IPS DF 19.7 (cell line): ENCODE measurements at regions not wholly inside any gene's neighbourhood (a gene's known extent, or its start where the extent isn't known, plus 50 kb on each side); places are given as distances from the start of the nearest gene placed in this dataset.

Experiments
- DNase-seq: peaks from one replicate; pipeline ENCODE4 v3.0.0-alpha.2; 2013; ENCODE audit warnings: low read depth, low spot score

GRCh38 chrX:148363471-148364235 lies 136.8 kb upstream of the AFF2 start:
- no peak for DNase-seq

GRCh38 chrX:148365233-148365632 lies 135.2 kb upstream of the AFF2 start:
- no peak for DNase-seq

GRCh38 chrX:148371291-148371690 lies 129.1 kb upstream of the AFF2 start:
- DNase-seq = no peak

- no peak for DNase-seq
Measured at GRCh38 chrX:148372925-148373324, 127.5 kb upstream of the AFF2 start.

DNA sequence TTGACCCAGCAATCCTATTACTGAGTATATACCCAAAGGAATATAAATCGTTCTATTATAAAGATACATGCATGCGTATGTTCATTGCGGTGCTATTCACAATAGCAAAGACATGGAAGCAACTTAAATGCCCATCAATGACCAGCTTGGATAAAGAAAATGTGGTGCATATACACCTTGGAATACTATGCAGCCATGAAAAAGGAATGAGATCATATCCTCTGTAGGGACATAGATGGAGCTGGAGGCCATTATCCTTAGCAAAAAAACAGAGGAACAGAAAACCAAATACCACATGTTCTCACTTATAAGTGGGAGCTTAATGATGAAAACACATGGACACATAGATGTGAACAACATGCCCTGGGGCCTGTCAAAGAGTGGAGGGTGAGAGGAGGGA lies 124.1 kb upstream of the AFF2 start:
- no peak for DNase-seq

GRCh38 chrX:148380107-148380506 lies 120.3 kb upstream of the AFF2 start:
- DNase-seq = no peak

GRCh38 chrX:148380650-148381561 lies 119.5 kb upstream of the AFF2 start:
- no peak for DNase-seq

DNA sequence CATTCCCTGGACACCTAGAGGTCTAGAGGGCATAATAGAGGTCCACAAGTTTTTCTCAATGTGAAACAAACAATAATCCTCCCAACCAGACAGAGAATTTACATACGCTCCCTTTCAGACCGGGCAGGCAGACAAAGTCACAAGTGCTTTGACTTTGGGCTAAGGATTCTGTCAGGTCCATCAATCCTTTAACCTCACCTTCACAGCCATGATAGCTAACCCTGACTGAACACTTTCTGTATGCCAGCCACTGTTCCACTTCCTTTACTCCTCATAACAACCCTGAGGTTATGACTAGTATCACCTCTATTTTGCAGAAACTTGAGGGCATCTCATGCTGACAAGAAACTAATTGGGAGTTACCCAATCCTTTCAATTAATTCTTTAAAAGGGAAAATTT lies 118.8 kb upstream of the AFF2 start:
- DNase-seq = no peak

GRCh38 chrX:148382983-148383382 lies 117.4 kb upstream of the AFF2 start:
- peak; percentile 2 for DNase-seq

DNA sequence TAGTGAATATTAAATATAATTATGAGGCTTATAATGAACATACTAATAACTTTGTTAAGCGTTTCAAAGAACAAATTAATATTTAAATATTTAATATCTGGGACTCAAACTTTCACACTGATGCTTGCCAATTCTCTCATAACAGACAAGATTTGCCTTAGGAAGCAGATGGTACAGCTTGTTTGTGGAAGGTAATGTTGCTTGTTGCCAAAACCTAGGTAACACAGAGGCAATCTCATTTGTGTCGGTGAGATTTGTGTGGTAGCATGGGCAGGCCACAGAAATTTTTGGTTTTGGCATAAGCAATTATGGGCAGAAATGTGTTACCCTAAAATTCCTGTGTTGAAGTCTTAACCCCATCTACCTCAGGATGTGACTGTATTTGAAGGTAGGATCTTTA lies 114.9 kb upstream of the AFF2 start:
- DNase-seq = no peak

GRCh38 chrX:148389629-148390028 lies 110.8 kb upstream of the AFF2 start:
- DNase-seq = no peak

DNA sequence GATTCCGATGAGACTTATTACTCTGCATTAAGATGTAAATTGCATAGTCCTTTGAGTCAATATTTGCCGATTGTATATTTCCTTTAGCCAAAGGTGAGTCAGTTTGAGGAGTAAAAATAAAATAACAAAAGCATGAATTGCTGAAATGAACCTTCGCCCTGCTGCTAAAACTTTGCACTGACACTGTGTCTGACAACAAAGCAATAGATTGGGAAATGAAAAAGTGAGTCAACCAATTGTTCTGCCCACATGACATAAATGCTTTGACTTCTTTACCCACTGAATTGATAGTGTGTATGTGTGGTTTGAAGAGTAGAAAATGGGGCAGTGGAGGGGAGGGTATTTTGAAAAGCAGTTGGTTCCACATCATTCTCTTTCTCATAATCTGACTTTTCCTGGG lies 88.4 kb upstream of the AFF2 start:
- no peak for DNase-seq

- DNase-seq = no peak
Measured at GRCh38 chrX:148416142-148416541, 84.3 kb upstream of the AFF2 start.

DNA sequence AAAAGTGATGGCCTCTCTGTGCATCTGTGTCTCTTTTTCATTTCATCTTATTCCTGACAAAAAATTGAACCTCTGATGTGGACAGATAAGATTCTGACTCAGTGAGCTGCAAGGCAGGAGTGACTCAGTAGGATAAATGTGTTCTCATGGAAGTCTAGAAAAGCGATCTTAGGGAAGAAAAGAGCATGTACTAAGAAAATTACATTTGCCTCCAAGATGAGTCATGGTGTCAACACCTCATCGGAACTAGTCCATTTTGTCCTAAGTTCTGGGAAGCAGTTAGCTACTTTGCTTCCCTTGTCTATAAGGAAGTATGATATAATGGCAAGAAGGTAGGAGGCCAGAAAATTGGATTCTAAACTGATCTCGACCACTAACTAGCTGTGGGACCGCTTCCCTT lies 83.5 kb upstream of the AFF2 start:
- no peak for DNase-seq

GRCh38 chrX:148417934-148418333 lies 82.5 kb upstream of the AFF2 start:
- DNase-seq = no peak

GRCh38 chrX:148422526-148422925 lies 77.9 kb upstream of the AFF2 start:
- DNase-seq = no peak

- no peak for DNase-seq
Measured at GRCh38 chrX:148424570-148424969, 75.8 kb upstream of the AFF2 start.

- peak; percentile 40 for DNase-seq
Measured at GRCh38 chrX:148426467-148426866, 74.0 kb upstream of the AFF2 start.

GRCh38 chrX:148441387-148441786 lies 59.0 kb upstream of the AFF2 start:
- peak; percentile 84 for DNase-seq

GRCh38 chrX:148443216-148443615 lies 57.2 kb upstream of the AFF2 start:
- DNase-seq = no peak

DNA sequence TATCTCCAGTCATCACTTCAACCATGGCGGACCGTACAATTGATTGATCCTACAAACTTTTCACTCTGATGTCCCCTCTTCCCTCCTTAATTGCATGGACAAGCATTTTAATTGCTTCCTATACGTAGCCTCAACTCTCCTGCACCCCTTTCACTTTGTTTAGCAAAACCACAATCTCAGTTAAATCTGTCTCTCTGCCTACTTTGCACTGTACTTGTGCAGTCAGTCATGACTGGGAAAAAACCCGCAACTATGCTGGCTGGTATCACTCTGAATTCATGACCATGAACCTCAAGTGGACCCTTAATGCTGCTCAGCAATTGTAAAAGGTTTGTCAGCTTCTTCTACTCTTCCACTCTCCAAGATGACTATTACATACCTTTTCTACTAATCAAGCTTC lies 51.7 kb upstream of the AFF2 start:
- DNase-seq = no peak
